ENCODE measurements at regions not wholly inside any gene's neighbourhood (a gene's known extent, or its start where the extent isn't known, plus 50 kb on each side); places are given as distances from the start of the nearest gene placed in this dataset.

DNA sequence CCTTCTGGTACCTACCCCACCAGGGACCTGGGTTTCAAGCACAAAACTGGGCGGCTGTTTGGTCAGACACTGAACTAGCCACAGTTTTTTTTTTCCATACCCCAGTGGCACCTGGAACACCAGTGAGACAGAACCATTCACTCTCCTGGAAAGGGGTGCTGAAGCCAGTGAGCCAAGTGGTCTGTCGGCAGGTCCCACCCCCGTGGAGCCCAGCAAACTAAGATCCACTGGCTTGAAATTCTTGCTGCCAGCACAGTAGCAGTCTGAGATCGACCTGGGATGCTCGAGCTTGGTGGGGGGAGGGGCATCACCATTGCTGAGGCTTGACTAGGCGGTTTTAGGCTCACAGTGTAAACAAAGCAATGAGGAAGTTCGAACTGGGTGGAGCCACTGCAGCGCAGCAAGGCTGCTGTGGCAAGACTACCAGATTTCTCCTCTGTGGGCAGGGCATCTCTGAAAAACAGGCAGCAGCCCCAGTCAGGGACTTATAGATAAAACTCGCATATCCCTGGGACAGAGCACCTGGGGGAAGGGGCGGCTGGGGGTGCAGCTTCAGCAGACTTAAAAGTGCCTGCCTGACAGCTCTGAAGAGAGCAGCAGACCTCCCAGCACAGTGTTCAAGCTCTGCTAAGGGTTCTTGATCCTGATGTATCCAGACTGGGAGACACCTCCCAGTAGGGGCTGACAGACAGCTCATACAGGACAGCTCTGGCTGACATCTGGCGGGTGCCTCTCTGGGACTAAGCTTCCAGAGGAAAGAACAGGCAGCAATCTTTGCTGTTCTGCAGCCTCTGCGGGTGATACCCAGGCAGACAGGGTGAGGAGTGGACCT lies 223.0 kb downstream of the COX18 start (continued):
- peak; percentile 27; the same call in 1 of the 2 replicates for TF ChIP-seq MAFK (IDR thresholded peaks at IDR 0.05; ENCODE audit: low read length)
- TF ChIP-seq HDAC1 (IDR thresholded peaks at IDR 0.05), result peak in 1 of 2 experiments; percentile 18; a peak in 1 of 4 replicates
- TF ChIP-seq ZNF766 (CRISPR knock-in tag; conservative IDR thresholded peaks at IDR 0.05), result peak; percentile 14; the same call in 1 of the 2 replicates
- TF ChIP-seq, protein P1, sequence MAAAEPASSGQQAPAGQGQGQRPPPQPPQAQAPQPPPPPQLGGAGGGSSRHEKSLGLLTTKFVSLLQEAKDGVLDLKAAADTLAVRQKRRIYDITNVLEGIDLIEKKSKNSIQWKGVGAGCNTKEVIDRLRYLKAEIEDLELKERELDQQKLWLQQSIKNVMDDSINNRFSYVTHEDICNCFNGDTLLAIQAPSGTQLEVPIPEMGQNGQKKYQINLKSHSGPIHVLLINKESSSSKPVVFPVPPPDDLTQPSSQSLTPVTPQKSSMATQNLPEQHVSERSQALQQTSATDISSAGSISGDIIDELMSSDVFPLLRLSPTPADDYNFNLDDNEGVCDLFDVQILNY (CRISPR knock-in tag; IDR thresholded peaks at IDR 0.05), result no peak
- TF ChIP-seq, protein P2, sequence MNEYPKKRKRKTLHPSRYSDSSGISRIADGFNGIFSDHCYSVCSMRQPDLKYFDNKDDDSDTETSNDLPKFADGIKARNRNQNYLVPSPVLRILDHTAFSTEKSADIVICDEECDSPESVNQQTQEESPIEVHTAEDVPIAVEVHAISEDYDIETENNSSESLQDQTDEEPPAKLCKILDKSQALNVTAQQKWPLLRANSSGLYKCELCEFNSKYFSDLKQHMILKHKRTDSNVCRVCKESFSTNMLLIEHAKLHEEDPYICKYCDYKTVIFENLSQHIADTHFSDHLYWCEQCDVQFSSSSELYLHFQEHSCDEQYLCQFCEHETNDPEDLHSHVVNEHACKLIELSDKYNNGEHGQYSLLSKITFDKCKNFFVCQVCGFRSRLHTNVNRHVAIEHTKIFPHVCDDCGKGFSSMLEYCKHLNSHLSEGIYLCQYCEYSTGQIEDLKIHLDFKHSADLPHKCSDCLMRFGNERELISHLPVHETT (CRISPR knock-in tag; conservative IDR thresholded peaks at IDR 0.05 in 1 of 2, IDR thresholded peaks at IDR 0.05 in 1 of 2), result 0 out of 4 replicates have a peak, but pooled peaks of 1 of the 2 experiments have one; percentile 26
- TF ChIP-seq, protein P3, sequence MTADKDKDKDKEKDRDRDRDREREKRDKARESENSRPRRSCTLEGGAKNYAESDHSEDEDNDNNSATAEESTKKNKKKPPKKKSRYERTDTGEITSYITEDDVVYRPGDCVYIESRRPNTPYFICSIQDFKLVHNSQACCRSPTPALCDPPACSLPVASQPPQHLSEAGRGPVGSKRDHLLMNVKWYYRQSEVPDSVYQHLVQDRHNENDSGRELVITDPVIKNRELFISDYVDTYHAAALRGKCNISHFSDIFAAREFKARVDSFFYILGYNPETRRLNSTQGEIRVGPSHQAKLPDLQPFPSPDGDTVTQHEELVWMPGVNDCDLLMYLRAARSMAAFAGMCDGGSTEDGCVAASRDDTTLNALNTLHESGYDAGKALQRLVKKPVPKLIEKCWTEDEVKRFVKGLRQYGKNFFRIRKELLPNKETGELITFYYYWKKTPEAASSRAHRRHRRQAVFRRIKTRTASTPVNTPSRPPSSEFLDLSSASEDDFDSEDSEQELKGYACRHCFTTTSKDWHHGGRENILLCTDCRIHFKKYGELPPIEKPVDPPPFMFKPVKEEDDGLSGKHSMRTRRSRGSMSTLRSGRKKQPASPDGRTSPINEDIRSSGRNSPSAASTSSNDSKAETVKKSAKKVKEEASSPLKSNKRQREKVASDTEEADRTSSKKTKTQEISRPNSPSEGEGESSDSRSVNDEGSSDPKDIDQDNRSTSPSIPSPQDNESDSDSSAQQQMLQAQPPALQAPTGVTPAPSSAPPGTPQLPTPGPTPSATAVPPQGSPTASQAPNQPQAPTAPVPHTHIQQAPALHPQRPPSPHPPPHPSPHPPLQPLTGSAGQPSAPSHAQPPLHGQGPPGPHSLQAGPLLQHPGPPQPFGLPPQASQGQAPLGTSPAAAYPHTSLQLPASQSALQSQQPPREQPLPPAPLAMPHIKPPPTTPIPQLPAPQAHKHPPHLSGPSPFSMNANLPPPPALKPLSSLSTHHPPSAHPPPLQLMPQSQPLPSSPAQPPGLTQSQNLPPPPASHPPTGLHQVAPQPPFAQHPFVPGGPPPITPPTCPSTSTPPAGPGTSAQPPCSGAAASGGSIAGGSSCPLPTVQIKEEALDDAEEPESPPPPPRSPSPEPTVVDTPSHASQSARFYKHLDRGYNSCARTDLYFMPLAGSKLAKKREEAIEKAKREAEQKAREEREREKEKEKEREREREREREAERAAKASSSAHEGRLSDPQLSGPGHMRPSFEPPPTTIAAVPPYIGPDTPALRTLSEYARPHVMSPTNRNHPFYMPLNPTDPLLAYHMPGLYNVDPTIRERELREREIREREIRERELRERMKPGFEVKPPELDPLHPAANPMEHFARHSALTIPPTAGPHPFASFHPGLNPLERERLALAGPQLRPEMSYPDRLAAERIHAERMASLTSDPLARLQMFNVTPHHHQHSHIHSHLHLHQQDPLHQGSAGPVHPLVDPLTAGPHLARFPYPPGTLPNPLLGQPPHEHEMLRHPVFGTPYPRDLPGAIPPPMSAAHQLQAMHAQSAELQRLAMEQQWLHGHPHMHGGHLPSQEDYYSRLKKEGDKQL (CRISPR knock-in tag; IDR thresholded peaks at IDR 0.05; ENCODE audit: borderline replicate concordance), result no peak
- peak; percentile 66; the same call in 1 of the 2 replicates for TF ChIP-seq ARID1B (IDR thresholded peaks at IDR 0.05)
- TF ChIP-seq, protein P4, sequence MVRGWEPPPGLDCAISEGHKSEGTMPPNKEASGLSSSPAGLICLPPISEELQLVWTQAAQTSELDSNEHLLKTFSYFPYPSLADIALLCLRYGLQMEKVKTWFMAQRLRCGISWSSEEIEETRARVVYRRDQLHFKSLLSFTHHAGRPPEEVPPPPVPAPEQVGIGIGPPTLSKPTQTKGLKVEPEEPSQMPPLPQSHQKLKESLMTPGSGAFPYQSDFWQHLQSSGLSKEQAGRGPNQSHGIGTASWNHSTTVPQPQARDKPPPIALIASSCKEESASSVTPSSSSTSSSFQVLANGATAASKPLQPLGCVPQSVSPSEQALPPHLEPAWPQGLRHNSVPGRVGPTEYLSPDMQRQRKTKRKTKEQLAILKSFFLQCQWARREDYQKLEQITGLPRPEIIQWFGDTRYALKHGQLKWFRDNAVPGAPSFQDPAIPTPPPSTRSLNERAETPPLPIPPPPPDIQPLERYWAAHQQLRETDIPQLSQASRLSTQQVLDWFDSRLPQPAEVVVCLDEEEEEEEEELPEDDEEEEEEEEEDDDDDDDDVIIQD (CRISPR knock-in tag; IDR thresholded peaks at IDR 0.05), result no peak
- TF ChIP-seq POLR2AphosphoS5 (IDR thresholded peaks at IDR 0.05; ENCODE audit: control insufficient read depth, insufficient read depth, low read depth, low read length), result no peak
- 0 out of 2 replicates have a peak, but pooled peaks have one; percentile 9 for TF ChIP-seq BHLHE40 (IDR thresholded peaks at IDR 0.05; ENCODE audit: low read length)
- TF ChIP-seq KLF1 (tag; IDR thresholded peaks at IDR 0.05), result no peak
- TF ChIP-seq FOXA3 (CRISPR knock-in tag; conservative IDR thresholded peaks at IDR 0.05 in 1 of 2, IDR thresholded peaks at IDR 0.05 in 1 of 2), result peak; percentile 97 to 98
- peak; percentile 38; the same call in 1 of the 2 replicates for TF ChIP-seq SMARCA4 (IDR thresholded peaks at IDR 0.05)
- TF ChIP-seq SMAD2 (IDR thresholded peaks at IDR 0.05; ENCODE audit: low read depth, low read length), result no peak
- no peak for TF ChIP-seq GTF2F1 (IDR thresholded peaks at IDR 0.05; ENCODE audit: low read depth, low read length)
